LNCAP (cell line): ENCODE measurements at regions not wholly inside any gene's neighbourhood (a gene's known extent, or its start where the extent isn't known, plus 50 kb on each side); places are given as distances from the start of the nearest gene placed in this dataset.

Source experiments
- TF ChIP-seq, protein P1 (sequence below): fragments of 450-650 bp; IDR thresholded peaks from 2 replicates; pipeline ENCODE4 v1.5.1; 2017; ENCODE audit warnings: mild to moderate bottlenecking

- TF ChIP-seq, protein P1, sequence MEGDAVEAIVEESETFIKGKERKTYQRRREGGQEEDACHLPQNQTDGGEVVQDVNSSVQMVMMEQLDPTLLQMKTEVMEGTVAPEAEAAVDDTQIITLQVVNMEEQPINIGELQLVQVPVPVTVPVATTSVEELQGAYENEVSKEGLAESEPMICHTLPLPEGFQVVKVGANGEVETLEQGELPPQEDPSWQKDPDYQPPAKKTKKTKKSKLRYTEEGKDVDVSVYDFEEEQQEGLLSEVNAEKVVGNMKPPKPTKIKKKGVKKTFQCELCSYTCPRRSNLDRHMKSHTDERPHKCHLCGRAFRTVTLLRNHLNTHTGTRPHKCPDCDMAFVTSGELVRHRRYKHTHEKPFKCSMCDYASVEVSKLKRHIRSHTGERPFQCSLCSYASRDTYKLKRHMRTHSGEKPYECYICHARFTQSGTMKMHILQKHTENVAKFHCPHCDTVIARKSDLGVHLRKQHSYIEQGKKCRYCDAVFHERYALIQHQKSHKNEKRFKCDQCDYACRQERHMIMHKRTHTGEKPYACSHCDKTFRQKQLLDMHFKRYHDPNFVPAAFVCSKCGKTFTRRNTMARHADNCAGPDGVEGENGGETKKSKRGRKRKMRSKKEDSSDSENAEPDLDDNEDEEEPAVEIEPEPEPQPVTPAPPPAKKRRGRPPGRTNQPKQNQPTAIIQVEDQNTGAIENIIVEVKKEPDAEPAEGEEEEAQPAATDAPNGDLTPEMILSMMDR: no peak
Measured at GRCh38 chr7:85805249-85805648, 618.4 kb upstream of the SEMA3D start.

- TF ChIP-seq, protein P1: no peak
Measured at GRCh38 chr7:85802211-85802610, 615.4 kb upstream of the SEMA3D start.

GRCh38 chr7:85796956-85797355 lies 610.1 kb upstream of the SEMA3D start:
- TF ChIP-seq, protein P1: no peak

- TF ChIP-seq, protein P1: no peak
Measured at GRCh38 chr7:85781606-85782005, 594.8 kb upstream of the SEMA3D start.

DNA sequence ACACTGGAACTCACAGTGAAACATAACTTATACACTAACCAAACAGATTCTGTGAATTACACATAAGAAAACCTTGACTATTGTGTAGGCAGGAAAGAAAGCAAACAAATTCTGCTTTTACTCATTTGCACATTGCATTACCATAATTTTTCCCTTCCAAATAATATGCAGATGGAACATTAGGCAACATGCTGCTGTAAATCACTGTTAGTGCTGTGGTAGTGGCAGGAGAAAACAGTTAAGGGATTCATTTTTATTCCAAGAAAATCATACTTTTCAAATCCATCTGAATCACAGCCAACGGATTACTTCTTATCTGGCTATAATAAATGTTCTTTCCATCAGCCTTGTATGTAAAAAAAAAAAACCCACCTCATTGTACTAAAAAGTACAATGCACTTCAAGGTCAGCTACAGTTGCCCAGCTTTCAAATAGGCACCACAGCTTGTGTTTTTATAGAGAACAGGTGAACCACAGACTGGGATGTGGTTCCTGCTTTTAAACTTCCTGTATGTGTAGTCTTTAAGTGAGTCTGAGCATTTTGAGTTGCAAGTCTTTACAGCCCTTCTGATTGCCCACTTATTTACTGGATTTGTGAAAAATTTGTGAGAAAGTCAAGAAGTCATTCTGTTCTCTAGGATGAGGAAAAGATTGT lies 590.0 kb upstream of the SEMA3D start:
- TF ChIP-seq, protein P1: no peak

DNA sequence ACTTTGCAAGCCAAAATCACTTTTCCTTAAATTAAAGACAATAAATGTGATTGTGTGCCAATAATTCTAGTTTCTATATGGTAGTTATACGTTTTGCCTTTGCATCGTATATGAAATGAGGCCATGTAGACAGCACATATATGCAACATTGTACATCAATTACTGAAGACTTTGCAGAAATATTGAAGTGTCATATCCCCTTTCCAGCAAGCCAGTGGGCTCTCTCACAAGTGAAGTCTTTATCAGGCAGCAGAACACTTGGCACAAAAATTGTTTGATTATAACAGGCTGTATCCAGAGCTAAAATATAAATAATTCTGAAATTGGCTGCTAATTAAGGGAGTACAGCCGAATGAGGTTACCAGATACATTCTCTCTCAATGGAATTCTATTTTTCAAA lies 588.6 kb upstream of the SEMA3D start:
- TF ChIP-seq, protein P1: no peak

DNA sequence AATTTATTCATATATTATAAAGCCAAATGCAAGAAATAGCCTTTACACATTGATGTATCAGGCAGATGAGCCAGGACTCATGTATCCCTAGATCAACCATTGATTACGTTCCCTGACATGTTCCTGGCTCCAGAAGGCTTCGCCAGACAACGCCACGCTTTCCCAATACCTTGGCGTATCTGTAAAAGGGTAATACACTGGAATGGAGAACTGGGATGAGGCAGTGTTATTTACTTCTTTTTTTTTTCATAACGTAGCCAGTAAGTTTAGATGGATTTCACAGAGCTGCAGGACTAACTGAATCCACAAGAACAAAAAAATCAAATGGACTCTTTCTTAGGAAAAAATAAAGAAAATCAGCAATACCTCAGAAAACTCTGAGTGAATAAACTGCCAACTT lies 588.1 kb upstream of the SEMA3D start:
- TF ChIP-seq, protein P1: no peak
